ENCODE measurements at regions not wholly inside any gene's neighbourhood (a gene's known extent, or its start where the extent isn't known, plus 50 kb on each side); places are given as distances from the start of the nearest gene placed in this dataset.

DNA sequence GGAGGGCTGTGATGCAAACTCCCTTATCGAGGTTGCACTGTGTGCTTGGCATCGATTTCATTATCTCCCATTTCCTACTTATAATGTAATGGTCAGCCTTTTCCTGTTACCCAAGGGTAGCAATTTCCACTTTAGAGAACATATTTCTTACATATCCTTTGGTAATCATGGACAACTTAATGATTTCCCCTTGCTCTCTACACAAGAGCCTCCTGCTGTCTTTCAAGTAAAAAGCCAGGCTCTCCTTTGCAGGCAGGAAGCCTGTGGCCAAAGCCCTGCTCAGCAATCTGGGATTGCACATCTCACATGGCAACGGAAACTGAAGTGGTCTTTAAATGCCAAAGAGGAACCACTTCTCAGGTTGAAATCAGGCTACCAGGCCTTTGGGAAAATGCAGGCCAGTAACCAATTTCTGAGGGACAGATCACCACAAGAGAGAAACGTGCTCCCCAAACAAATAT lies 86.7 kb upstream of the IKZF1 start:
- TF ChIP-seq CTCF (IDR thresholded peaks at IDR 0.05) (no peak), POLR2A (IDR thresholded peaks at IDR 0.05) (no peak), EP300 (IDR thresholded peaks at IDR 0.05; ENCODE audit: low read depth) (no peak)
